ENCODE measurements at regions not wholly inside any gene's neighbourhood (a gene's known extent, or its start where the extent isn't known, plus 50 kb on each side); places are given as distances from the start of the nearest gene placed in this dataset.

DNA sequence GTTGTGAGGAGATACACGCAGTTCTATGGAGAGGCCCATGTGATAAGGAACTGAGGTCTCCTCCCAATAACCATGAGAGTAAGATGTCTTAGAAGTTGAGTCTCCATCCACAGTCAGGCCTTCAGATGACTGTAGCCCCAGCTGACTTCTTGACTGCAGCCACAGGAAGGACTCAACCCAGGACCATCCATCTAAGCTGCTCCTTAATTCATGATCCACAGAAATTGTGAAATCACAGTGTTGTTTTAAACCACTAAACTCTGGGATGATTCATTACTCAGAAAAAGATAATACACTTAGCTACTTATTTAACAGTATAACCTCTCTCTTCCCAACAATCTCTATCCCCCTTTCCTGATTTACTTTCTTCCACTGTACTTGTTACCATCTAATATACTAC, 173.3 kb downstream of the ALDH1A2 start:
- TF ChIP-seq, protein P1, sequence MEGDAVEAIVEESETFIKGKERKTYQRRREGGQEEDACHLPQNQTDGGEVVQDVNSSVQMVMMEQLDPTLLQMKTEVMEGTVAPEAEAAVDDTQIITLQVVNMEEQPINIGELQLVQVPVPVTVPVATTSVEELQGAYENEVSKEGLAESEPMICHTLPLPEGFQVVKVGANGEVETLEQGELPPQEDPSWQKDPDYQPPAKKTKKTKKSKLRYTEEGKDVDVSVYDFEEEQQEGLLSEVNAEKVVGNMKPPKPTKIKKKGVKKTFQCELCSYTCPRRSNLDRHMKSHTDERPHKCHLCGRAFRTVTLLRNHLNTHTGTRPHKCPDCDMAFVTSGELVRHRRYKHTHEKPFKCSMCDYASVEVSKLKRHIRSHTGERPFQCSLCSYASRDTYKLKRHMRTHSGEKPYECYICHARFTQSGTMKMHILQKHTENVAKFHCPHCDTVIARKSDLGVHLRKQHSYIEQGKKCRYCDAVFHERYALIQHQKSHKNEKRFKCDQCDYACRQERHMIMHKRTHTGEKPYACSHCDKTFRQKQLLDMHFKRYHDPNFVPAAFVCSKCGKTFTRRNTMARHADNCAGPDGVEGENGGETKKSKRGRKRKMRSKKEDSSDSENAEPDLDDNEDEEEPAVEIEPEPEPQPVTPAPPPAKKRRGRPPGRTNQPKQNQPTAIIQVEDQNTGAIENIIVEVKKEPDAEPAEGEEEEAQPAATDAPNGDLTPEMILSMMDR (IDR thresholded peaks at IDR 0.05) = no peak
- TF ChIP-seq POLR2A (IDR thresholded peaks at IDR 0.05) = no peak

Data from tibial nerve (tissue), 3 donors.